ENCODE measurements at regions not wholly inside any gene's neighbourhood (a gene's known extent, or its start where the extent isn't known, plus 50 kb on each side); places are given as distances from the start of the nearest gene placed in this dataset.

DNA sequence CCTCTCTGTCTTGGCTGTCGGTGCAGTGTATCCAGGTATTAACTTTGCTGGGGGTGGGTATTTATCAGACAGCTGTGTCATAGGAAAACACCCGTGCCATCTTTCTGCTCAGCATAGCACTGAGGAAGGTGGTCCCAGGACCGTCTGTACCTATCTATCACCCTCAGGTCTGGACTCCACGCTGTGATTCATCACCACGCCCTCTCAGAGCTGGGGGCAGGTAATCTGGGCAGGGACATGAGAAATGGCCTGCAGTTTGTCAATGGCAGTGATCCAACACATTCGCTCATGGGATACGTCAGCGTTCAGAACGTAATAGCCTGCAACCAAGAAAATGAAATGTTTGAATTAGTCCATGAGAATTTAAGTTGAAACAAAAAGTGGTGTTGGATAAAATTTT lies 151.6 kb upstream of the MAP1B start:
- no peak for DNase-seq

DNA sequence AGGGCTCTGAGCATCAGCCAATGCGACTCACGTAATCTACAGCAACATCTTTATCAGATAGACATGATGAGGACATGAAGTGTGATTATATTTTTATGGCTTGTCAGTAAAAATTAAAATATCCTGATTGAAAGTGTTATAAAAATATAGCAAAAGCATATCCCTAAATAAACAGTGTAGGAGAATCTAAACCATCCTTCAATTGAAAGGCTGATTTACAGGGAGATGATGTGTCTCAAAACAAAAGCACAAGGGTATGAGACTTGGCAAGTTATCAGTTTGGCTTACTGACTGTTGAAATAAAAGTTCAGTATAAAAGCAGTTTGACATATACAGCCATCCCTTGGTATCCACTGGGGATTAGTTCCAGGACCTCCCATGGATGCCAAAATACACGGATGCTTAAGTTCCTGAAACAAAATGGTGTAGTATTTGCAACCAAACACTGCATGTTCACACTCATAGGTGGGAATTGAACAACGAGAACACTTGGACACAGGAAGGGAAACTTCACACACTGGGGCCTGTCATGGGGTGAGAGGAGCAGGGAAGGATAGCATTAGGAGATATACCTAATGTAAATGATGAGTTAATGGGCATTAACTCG lies 149.9 kb upstream of the MAP1B start:
- DNase-seq, result no peak

DNA sequence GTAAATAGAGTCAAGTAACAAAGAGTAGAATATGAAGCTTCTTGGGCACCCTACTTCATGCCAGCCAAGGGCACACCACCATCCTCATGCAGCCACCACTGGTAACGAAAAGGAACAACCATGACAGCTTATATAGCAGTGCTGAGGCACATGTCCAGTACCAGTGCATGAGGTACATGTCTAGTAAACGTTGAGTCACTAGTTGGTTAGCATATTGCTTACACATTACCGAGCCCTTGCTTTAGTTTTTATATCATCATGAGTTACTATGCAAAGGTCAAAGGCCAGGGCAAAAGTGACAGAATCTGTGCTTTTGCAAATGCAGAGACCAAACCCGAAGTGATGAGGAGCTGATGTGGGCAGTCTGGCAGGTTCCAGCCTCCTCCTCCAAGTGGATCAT lies 147.1 kb upstream of the MAP1B start:
- DNase-seq, result no peak

DNA sequence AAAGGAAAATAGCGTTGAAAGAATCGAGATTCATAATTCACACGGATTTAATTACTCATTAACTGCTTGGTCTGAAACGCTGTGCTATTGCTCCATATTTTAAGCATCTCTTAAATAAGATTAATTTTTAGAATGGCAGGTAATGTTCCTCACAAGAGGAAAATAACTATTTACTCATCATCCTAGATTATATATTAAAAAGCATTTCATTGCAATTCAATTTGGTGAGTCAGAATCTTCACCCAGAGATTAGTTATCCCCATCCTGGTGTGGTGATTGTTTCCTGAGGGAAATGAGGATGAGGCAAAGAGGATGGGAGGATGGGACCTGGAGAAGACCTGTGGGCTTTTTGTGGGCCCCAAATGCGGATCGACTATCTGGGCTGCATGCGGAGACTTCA lies 145.5 kb upstream of the MAP1B start:
- no peak for DNase-seq

DNA sequence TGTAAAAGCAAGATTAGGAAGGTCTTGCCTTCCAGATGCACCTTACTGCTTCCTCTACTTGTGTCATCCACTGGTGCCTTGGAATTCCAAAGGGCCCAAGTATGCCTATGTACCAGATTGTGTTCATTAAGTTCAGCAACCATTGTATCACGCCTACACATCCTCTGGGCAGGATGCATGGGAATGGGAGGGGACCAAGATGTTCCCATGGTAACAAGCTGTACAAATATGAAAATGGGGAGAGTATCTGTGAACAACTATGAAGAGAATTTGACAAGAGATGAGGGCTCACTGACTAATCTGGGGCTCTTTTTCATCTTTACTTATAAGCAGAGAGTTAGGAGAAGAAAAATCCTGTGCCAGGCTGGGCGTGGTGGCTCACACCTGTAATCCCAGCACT lies 137.8 kb upstream of the MAP1B start:
- no peak for DNase-seq

DNA sequence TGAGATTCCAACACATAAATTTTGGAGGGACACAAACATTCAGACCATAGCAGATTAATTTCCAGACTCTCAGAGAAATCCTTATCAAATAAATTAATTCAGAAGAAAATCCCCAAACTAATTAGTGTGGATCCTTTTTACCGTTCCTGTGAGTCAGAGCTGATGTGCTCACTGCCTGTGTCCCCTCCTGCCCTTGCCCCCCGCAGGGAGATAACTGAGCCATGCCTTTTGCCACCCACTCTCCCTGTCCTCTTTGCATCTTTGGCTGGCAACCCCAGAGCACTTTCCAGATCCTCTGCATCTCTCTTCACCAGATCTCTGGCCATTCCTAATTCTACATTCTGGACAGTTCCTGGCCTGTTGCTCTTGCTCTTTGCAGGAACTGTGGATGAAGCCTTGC lies 135.4 kb upstream of the MAP1B start:
- DNase-seq, result no peak

DNA sequence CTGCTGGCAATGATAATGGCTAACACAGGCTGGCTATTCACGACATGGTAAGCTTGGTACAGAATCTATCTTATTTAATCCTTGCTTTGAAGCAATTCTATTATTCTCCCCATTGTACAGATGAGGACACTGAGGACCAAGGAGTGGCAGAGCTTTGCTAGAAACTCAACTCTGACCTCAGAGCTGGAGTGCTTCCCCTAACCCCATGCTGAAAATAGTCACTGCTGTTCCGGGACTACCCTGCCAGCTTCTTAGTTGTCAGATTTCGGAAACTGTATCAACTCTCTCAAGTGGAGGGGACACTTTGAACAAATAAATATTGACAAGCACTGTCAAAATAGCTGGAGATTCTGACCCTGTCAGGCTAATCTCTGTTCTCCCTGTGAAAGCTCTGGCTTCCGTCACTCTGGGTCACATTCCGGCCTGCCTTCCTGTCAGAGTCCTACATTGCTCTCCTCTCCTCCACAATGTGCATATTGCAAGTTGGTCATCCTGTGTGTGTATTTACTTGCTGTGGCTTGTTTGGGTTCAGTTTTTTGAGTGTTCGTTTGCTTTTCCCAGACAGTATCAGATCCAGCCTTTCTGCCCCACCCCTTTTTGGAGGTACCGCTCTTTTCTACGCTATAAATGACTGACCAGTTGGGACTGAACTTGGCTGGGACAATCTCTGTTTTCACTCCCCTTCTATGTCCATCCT lies 134.3 kb upstream of the MAP1B start:
- no peak for DNase-seq

DNA sequence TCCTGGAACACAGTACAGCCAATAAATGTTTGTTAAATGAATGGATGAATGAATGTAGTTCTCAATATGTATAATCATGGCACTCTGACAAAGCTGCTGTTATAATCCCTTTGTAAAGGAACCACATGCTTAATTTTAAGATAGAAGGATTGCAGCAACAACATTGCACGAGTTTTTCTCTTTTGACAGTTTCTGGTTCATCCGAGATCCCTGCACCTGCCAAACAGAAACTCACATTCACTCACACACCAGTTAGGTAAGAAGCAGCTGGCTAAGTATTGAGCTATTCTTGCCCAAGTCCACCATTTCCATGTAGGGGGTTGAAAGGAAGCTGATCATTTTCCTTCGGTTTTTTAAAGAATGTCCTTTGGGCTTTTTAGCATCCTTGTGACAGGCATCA lies 133.7 kb upstream of the MAP1B start:
- no peak for DNase-seq

DNA sequence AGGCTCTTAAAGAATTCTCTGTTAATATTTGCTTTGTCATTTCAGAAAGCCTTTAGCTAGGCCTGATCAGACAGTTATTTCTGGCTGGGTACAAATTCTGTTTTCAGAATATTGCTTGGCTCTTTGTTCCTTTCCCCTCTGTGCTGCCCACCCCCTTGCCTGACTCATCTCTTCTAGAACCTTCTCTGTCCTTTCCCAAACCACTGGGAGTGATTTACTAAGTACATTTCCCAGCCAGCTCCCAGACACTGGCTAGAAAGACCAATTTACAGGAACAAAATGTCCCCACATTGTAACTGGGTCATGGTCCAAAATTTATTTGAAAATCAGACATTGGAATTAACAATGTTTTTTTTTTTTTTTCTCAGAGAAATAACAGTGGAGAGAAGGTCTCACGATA lies 133.1 kb upstream of the MAP1B start:
- DNase-seq, result no peak

DNA sequence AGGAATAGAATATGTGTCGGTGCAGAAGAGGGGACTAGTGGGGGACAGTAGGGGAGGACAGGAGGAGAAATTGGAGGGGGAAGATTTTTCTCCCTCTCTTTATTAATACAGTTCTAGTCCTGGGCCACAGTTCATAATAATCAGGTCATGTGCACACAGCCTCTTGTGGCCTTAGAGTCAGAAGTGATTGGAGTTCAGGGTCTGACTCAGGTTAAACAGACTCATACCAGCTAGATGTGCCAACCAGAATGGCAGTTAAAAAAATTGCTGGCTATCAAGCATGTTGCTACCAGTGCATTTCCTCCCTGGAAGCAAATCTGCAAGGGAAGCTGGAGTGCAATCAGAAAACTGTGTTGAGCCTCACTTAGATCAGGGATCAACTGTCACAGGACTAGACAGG lies 132.7 kb upstream of the MAP1B start:
- DNase-seq, result no peak

DNA sequence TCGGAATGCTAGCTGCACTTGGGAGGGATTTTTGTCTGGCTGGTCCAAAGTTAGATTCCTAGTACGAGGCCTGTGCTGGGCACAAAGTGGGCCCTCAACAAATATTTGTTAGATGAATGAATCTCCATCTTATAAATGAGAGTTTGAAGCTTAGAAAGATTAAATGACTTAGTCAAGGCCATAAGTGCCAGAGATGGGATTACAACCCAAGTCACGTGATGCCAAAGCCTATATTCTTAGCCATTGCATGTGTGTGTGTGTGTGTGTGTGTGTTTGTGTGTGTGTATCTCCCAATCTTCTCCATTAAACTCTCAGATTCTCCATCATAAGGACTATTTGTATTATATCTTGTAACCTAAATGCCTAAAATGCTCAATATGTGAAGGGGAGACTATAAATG lies 130.8 kb upstream of the MAP1B start:
- no peak for DNase-seq

DNA sequence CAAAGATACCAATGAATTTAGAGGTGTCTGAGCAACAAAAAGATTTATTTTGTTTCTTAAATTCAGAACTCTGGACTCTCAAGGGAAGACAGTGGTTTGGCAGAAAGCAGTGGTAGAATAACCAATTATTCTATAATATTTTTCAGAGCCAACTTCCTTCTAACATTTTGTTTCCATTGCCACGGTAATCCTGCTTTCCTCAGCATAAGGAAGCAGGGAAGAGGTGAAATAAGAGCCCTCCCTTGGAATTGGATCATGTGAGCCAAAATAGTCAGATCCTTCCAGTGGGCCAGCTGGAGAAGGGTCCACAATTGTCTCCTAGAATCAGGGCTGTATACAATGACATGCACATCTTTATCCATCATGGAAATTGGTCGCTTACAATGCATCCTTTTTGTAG lies 130.0 kb upstream of the MAP1B start:
- no peak for DNase-seq

DNA sequence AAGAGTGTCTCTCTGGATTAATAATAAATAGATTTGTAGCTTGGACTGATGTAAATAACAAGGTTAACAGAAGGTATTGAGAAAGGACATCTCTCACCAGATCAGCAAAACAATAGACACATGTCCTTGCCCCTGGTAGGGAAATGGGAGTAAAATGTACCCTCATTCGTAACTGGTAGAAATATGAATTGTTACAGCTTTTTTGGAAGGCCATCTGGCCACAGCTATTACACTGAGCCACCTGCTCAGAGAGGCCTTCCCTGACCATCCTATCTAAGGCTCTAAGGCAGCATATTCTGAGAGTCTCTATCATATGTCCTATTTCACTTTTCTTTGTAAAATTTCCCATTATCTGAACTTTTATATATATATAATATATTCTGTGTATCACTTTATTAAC lies 129.1 kb upstream of the MAP1B start:
- DNase-seq, result no peak

DNA sequence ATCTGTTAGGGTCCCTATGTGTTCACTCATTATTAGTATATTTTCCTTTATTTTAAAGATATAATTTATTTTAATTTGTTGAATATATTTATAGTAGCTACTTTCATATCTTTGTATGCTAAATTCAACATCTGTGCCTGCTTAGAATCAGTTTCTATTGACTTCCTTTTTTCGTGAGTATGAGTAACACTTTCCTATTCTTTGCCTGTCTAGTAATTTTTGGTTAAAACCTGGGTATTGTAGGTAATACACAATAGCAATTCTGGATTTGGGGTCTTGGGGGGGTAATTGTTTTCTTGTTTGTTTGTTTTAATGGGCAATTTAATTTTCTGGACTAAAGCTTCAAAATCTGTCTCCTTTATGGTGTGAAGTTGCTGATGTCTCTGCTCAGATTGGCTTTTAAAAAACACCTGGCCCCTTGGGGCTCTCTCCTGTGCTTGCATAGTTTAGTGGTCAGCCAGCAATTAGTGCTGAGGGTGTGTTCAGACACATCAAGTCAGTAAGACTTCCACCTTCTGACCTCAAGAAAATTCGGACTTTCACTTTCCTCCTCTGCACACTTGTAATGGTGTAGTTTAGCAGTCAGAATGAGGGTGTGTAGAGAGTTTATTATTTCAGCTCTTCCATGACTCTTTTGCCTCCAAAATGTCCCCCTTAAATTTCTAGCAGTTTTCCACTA lies 124.4 kb upstream of the MAP1B start:
- no peak for DNase-seq

DNA sequence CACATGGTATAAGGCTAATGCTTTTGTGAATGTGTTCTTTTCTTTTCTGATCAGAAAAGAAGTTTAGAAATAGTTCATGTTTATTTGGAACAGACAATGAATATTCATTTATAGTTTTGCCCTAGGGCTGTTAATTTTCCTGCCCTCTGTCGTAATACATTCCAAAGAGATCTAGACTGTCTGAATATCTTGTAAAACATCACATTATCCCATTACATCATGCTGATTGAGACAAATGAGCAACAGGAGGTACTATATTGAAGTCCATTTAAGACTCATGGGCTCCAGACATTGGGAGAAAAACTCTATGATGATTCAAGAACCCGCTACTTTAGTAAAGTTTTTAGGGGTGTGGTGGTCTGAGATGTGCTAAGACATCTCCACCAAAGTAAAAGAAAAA lies 121.2 kb upstream of the MAP1B start:
- DNase-seq, result no peak

DNA sequence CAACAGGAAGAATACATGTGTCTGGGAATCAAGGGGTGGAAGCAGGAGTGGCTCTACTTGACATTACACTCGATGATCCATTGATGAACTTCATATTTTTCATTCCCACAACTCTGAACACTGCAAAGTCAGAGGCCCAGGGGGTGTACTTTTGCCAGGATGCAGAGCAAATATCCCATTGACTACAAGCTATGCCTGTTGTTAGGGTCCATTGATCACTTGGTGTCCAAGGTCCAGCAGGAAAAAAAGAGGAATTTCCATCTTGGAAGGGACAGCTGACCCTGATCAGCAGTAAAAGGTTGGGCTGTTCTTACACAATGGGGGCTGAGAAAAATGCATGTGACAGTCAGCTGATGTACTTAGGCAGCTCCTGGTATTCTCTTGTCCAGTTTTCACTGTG lies 118.5 kb upstream of the MAP1B start:
- DNase-seq, result no peak

DNA sequence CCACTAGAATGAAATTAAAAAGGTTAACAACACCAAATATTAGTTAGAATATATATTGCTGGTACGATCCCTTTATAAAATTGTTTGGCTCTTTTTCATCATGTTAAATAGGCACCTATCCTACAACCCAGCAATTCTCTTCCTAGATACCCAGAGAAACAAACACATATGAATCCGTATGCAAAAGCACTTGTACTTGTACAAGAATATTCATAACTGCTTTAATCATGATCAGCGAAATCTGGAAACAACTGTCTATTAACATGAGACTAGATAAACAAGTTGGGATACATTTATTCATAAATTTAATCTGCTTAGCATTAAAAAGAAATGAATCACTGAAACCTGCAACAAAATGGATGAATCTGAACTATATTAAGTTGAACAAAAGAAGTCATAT lies 113.7 kb upstream of the MAP1B start:
- no peak for DNase-seq

DNA sequence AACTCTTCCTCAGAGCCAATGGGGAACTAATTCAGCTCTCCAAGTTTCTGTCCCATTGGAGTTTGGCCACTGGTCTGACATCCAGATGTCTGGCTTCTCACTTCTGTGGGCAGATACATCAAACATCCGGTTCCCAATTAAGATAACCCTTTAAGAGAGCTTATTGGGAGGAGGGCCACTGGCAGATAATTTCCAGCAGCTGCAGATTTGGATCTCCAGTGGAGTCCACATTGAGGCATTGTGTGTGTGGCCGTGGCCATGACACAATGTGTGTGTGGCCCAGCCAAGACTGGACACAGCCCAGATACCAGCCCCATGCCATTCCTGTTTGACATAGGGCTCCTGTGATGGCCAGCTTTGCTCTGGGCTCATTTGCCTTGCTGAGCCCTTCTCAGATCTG lies 110.5 kb upstream of the MAP1B start:
- DNase-seq, result no peak

DNA sequence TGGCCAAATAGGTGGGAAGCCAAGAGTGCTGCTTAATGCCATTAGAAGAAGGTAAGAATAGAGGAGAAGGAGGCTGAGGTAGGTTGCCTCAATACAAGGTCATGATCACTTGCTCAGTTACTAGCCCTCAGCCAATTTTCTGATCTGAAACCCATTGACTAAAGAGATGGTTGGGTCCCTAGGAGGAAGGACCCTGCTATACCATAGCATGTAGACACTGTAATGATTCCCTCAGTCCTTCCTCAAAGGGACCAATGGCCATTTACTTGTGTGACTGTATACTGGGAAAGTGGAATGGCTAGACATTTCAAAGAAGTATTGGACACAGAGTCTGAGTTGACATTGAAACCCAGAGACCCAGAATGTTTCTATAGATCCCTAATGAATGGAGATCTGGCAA lies 108.5 kb upstream of the MAP1B start:
- DNase-seq, result no peak

DNA sequence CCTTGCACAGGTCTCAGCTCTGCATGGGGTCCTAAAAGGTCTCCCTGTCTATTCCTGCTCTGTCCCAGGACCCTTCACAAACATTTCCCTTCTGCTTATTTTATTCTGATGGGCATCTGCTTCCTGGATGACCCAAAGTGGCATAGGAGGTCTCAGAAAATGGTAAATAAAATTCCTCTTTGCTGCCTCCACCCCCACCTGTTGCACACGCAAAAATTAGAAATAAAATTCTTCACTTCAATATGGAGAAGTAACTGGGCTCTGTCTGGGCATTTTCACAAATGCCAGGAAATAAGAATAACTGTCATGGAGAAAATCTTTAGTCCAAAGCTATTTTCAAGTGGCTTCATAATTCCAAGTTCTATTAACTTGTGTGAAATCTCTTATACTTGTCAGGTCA lies 106.6 kb upstream of the MAP1B start:
- no peak for DNase-seq

DNA sequence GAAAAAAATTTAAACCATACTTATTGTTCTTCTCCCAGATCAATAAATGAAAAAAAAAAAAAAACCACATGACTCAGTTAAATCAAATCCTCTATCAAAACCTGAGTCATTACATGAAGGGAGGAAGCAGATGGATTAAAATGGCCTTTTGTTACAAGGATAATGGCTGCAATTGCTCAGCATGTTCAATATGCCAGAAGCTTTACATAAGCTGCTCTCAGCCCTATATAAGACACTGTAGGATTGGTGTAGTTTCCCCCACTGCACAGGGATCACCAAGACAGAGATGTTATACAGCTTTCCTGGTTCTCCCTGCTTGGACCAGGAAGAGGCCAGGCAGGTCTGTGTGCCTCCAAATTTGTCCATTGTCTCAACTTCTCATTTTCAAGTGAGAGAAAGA lies 101.6 kb upstream of the MAP1B start:
- no peak for DNase-seq

DNA sequence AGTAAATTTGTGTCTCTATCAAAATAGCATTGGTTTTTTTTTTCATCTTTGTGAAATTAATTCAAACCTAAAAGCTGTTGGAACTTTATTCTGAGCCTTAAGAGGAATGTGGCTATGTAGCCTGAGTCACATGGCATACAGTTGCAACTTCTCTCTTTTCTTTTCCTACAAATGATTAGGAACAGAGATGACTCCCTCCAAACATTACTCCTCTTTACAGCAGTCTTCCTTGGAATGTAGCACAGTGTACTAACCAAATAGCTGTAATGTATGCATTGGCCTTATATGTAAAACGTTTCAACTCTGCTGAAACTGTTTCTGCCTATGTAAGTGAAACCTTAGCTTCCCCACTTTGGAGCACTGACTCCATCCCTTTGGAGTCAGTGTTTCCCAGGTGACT lies 100.9 kb upstream of the MAP1B start:
- no peak for DNase-seq

DNA sequence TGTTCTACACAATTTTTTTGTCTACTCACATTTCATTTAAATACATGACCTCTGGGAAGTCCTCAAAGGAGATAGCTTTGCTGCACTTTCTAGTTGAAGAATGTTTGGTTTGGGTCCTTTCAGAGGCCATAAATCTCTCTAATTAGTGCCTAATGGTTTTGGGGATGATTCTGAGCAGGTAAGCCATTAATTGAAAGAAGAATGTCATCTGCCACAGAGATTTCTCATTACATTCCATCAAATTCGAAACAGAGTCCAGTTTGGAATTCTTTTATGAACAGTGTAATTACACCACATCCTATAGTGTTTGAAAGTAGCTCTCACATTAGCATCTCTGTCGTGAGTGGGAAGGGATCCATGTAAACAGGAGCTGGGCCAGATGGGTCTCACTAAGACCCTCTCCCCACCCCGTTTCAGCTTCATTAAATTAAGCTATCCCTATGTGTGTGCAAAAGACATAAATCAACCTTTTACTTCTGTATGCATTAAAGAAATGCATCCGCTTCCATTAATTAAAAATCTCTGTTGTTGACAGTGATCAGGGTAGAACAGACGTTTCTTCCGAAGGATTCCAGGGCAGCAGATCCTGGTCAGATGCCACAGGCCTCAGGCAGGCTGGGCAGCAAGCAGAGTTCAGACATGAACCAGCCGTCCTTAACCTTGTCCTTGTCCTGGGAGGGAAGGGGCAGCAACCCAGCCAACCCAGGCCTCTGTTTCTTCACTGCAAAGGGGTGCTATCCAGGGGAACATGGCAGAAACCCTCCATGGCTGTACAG lies 99.8 kb upstream of the MAP1B start:
- DNase-seq, result no peak

DNA sequence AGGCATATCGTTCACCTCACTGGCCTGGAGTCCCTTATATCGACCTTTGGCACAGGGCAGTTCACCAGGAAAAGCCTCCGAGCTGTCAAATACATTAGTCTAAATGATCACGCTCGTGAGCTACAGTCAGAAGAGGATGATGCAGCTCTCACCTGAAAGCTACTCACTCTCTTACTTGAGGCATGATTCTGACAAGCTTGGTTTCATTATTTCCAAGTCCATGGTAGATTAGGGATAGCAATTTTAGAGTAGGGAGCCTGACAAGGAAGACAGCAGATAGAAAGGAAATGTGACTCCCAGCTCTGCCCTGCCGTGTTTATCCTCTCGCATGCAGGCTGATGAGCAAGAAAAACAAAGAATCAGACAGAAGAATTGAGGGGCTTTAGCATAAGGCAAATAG lies 98.0 kb upstream of the MAP1B start:
- no peak for DNase-seq

Measured in stimulated activated CD4-positive, alpha-beta T cell treated with anti-CD3 and anti-CD28 coated beads, Interleukin-4, amount 100 ng/mL, for 1 hour (primary cell).